H9 (cell line): ENCODE measurements at regions not wholly inside any gene's neighbourhood (a gene's known extent, or its start where the extent isn't known, plus 50 kb on each side); places are given as distances from the start of the nearest gene placed in this dataset.

Source experiments
- DNase-seq: peaks from one replicate; pipeline ENCODE4 v3.0.0-alpha.2; 2017
- H2AFZ ChIP-seq: one replicate; pipeline ENCODE4 v1.6.1; 2013; ENCODE audit warnings: mild to moderate bottlenecking, low read length, control low read depth, moderate library complexity
- H2AK5ac ChIP-seq: 2 replicates; pipeline ENCODE4 v1.6.1; 2013; ENCODE audit warnings: low read length, control low read depth, mixed read lengths; ENCODE audit not compliant: insufficient read length
- H2BK120ac ChIP-seq: one replicate; pipeline ENCODE4 v1.6.1; 2013; ENCODE audit warnings: low read depth, mild to moderate bottlenecking, low read length, control low read depth, inconsistent platforms; ENCODE audit not compliant: poor library complexity, severe bottlenecking
- H2BK12ac ChIP-seq: 2 replicates; pipeline ENCODE4 v1.6.1; 2013; ENCODE audit warnings: low read length, control low read depth, mixed read lengths, low read depth; ENCODE audit not compliant: insufficient read length
- H2BK15ac ChIP-seq: 2 replicates; pipeline ENCODE4 v1.6.1; 2013; ENCODE audit warnings: low read depth, low read length, control low read depth
- H2BK20ac ChIP-seq: one replicate; pipeline ENCODE4 v1.6.1; 2013; ENCODE audit warnings: low read depth, mild to moderate bottlenecking, low read length, control low read depth, inconsistent platforms; ENCODE audit not compliant: poor library complexity, severe bottlenecking
- H2BK5ac ChIP-seq: 2 replicates; pipeline ENCODE4 v1.6.1; 2013; ENCODE audit warnings: low read length, control low read depth, mixed read lengths; ENCODE audit not compliant: insufficient read length
- H3K14ac ChIP-seq: 2 replicates; pipeline ENCODE4 v1.6.1; 2013; ENCODE audit warnings: low read length, control low read depth; ENCODE audit not compliant: insufficient read depth
- H3K18ac ChIP-seq: 2 replicates; pipeline ENCODE4 v1.6.1; 2013; ENCODE audit warnings: low read depth, mild to moderate bottlenecking, mixed read lengths, low read length, control low read depth; ENCODE audit not compliant: insufficient read length
- H3K23ac ChIP-seq: 2 replicates; pipeline ENCODE4 v1.6.1; 2013; ENCODE audit warnings: low read length, control low read depth, mixed read lengths, low read depth; ENCODE audit not compliant: insufficient read length
- H3K23me2 ChIP-seq: 2 replicates; pipeline ENCODE4 v1.6.1; 2013; ENCODE audit warnings: low read depth, mild to moderate bottlenecking, mixed read lengths, low read length, control low read depth; ENCODE audit not compliant: insufficient read length, poor library complexity, severe bottlenecking
- H3K27ac ChIP-seq: 2 replicates; pipeline ENCODE4 v1.5.1; 2013; ENCODE audit warnings: low read length, control low read depth, mixed read lengths, low read depth; ENCODE audit not compliant: insufficient read length
- H3K27me3 ChIP-seq: 2 replicates; pipeline ENCODE4 v1.6.1; 2013; ENCODE audit warnings: low read length, control low read depth, inconsistent platforms; ENCODE audit not compliant: insufficient read depth
- H3K4ac ChIP-seq: 2 replicates; pipeline ENCODE4 v1.6.1; 2013; ENCODE audit warnings: low read depth, mild to moderate bottlenecking, control low read depth, inconsistent platforms, low read length, moderate library complexity
- H3K4me1 ChIP-seq: 2 replicates; pipeline ENCODE4 v1.6.1; 2013; ENCODE audit warnings: low read length, control low read depth, inconsistent platforms; ENCODE audit not compliant: insufficient read depth
- H3K4me2 ChIP-seq: 2 replicates; pipeline ENCODE4 v1.6.1; 2013; ENCODE audit warnings: low read length, control low read depth, mixed read lengths; ENCODE audit not compliant: insufficient read length, insufficient read depth
- H3K56ac ChIP-seq: 2 replicates; pipeline ENCODE4 v1.6.1; 2013; ENCODE audit warnings: low read depth, mild to moderate bottlenecking, mixed read lengths, low read length, control low read depth; ENCODE audit not compliant: insufficient read length
- H3K79me1 ChIP-seq: 2 replicates; pipeline ENCODE4 v1.6.1; 2013; ENCODE audit warnings: low read depth, mild to moderate bottlenecking, moderate library complexity, low read length, control low read depth, inconsistent platforms; ENCODE audit not compliant: insufficient read depth, poor library complexity, severe bottlenecking
- H3K79me2 ChIP-seq: 2 replicates; pipeline ENCODE4 v1.6.1; 2013; ENCODE audit warnings: low read length, control low read depth, inconsistent platforms; ENCODE audit not compliant: insufficient read depth
- H3K9ac ChIP-seq: 2 replicates; pipeline ENCODE4 v1.6.1; 2013; ENCODE audit warnings: low read length, control low read depth, mixed read lengths; ENCODE audit not compliant: insufficient read length; ENCODE audit errors: extremely low read depth
- H3K9me3 ChIP-seq: one replicate; pipeline ENCODE4 v1.6.1; 2013; ENCODE audit warnings: low read depth, low read length, inconsistent platforms; ENCODE audit not compliant: control insufficient read depth
- H3T11ph ChIP-seq: one replicate; pipeline ENCODE4 v1.6.1; 2013; ENCODE audit warnings: mild to moderate bottlenecking, low read length, control low read depth, inconsistent platforms
- H4K20me1 ChIP-seq: one replicate; pipeline ENCODE4 v1.6.1; 2013; ENCODE audit not compliant: control insufficient read depth, insufficient read length, insufficient read depth
- H4K5ac ChIP-seq: 2 replicates; pipeline ENCODE4 v1.6.1; 2013; ENCODE audit warnings: low read depth, mild to moderate bottlenecking, mixed read lengths, low read length, control low read depth; ENCODE audit not compliant: insufficient read length
- H4K8ac ChIP-seq: replicated peaks from 2 replicates; pipeline ENCODE4 v1.6.1; 2013; ENCODE audit warnings: low read length, control low read depth, mixed read lengths, low read depth; ENCODE audit not compliant: insufficient read length
- H4K91ac ChIP-seq: 2 replicates; pipeline ENCODE4 v1.6.1; 2013; ENCODE audit warnings: low read depth, mild to moderate bottlenecking, moderate library complexity, mixed read lengths, low read length, control low read depth; ENCODE audit not compliant: insufficient read length
- H3K27ac Mint-ChIP-seq, 3 experiments: 2 replicates in 2 of 3; 3 replicates in 1 of 3; pipeline ENCODE4 v1.8.0; 2020 to 2021; ENCODE audit warnings: mixed read lengths in 3 of 3, mild to moderate bottlenecking in 1 of 3, moderate library complexity in 1 of 3
- H3K27me3 Mint-ChIP-seq: 2 replicates; pipeline ENCODE4 v1.8.0; 2021; ENCODE audit warnings: low read depth, mild to moderate bottlenecking, moderate library complexity, mixed read lengths
- H3K36me3 Mint-ChIP-seq, 3 experiments: 2 replicates in 2 of 3; 3 replicates in 1 of 3; pipeline ENCODE4 v1.8.0; 2020 to 2021; ENCODE audit warnings: low read depth in 3 of 3, mixed read lengths in 3 of 3; ENCODE audit not compliant: insufficient read depth in 1 of 3
- H3K4me1 Mint-ChIP-seq, 2 experiments: 2 replicates each; pipeline ENCODE4 v1.8.0; 2020; ENCODE audit warnings: mixed read lengths in 2 of 2
- H3K4me3 Mint-ChIP-seq, 2 experiments: 2 replicates in 1 of 2; 3 replicates in 1 of 2; pipeline ENCODE4 v1.8.0; 2020 to 2021; ENCODE audit warnings: mild to moderate bottlenecking in 2 of 2, mixed read lengths in 2 of 2, moderate library complexity in 1 of 2
- H3K9me3 Mint-ChIP-seq, 2 experiments: 2 replicates in 1 of 2; 3 replicates in 1 of 2; pipeline ENCODE4 v1.8.0; 2020; ENCODE audit warnings: mild to moderate bottlenecking in 2 of 2, mixed read lengths in 2 of 2, moderate library complexity in 1 of 2
- CTCF ChIP-seq: fragments of 200-600 bp; sonication (generic); conservative IDR thresholded peaks from 3 replicates; pipeline ENCODE4 v1.8.0; 2021; ENCODE audit warnings: antibody characterized with exemption, mild to moderate bottlenecking
- WGBS: extraction: QIAGEN DNeasy Blood & Tissue Kit; methylation state at CpG from one replicate; pipeline ENCODE4 v1.1.7; 2013; ENCODE audit warnings: missing lambda C conversion rate, low lambda C conversion rate, mixed read lengths; ENCODE audit not compliant: insufficient read length; ENCODE audit errors: extremely low coverage; 5-methylcytosine and 5-hydroxymethylcytosine counted together

- no peak overlapping the region for H2BK12ac ChIP-seq
- no peak overlapping the region for H4K5ac ChIP-seq
- no peak overlapping the region for H3K14ac ChIP-seq
- no peaks in the 10 kb centered on the region for H3K79me1 ChIP-seq
- Mint-ChIP-seq H3K27ac (no peak overlapping the region), H3K36me3 (peaks cover 0 to 14% (median 3%) of the 10 kb centered on the region in 3 experiments; a peak in 3 of 7 replicates), H3K9me3 (peaks cover 7 to 12% of the 10 kb centered on the region in 2 experiments; a peak in 4 of 5 replicates), H3K4me1 (no peaks in the 10 kb centered on the region), H3K27me3 (no peaks in the 10 kb centered on the region; the same call in 1 of the 2 replicates), H3K4me3 (no peak overlapping the region)
- H2BK5ac ChIP-seq: no peak overlapping the region
- H2BK20ac ChIP-seq: no peak overlapping the region
- H3K23me2 ChIP-seq: no peaks in the 10 kb centered on the region
- H3K56ac ChIP-seq: no peak overlapping the region
- H2BK15ac ChIP-seq: no peak overlapping the region
- TF ChIP-seq CTCF: no peak
- H3K18ac ChIP-seq: no peak overlapping the region
- H2AK5ac ChIP-seq: no peak overlapping the region
- H3K9ac ChIP-seq: no peak overlapping the region
- H3K4ac ChIP-seq: no peak overlapping the region
- no peak overlapping the region for H2BK120ac ChIP-seq
- no peak overlapping the region for H3T11ph ChIP-seq
- H4K91ac ChIP-seq: no peak overlapping the region
- H3K9me3 ChIP-seq: no peaks in the 10 kb centered on the region
- H3K27ac ChIP-seq: no peak overlapping the region
- no peak overlapping the region for H3K23ac ChIP-seq
- DNase-seq: no peak
- no peak overlapping the region for H3K4me2 ChIP-seq
- no peaks in the 10 kb centered on the region for H3K4me1 ChIP-seq
- no peaks in the 10 kb centered on the region for H3K27me3 ChIP-seq
- no CpG with 5 or more reads among the region's 1 CpG for WGBS
- H3K79me2 ChIP-seq: no peaks in the 10 kb centered on the region
- H2AFZ ChIP-seq: no peak overlapping the region
- no peaks in the 10 kb centered on the region for H4K20me1 ChIP-seq
- H4K8ac ChIP-seq: no peak overlapping the region
These were observed 591.7 kb upstream of the DDX18 start for GRCh38 chr2:117222809-117223208.
